ENCODE measurements at regions not wholly inside any gene's neighbourhood (a gene's known extent, or its start where the extent isn't known, plus 50 kb on each side); places are given as distances from the start of the nearest gene placed in this dataset.

GRCh38 chr15:39128746-39129145, 452.1 kb upstream of the THBS1 start:
- TF ChIP-seq CTCF (IDR thresholded peaks at IDR 0.05) (no peak), POLR2A (IDR thresholded peaks at IDR 0.05) (no peak)

Measured in esophagus squamous epithelium (tissue), 4 donors.